ENCODE measurements at regions not wholly inside any gene's neighbourhood (a gene's known extent, or its start where the extent isn't known, plus 50 kb on each side); places are given as distances from the start of the nearest gene placed in this dataset.

DNA sequence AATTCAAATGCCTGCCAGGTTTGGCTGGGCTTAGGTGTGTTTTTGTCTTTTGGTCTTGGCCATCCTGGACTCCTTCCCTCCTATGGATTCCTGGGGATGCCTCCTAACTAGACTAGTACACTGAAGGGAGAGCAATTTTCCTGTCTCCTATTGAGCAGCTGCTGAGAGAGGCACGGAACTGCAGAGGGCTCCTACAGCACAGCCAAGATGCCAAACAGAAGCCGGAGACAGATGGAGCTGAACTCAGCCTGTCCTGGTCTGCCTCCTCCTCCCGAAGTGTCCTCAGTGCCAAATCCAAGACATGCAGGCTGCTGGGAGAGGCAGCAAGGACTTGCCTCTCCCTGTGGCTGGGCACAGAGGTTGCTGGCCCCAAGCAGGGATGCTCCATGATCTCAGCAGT is 256.6 kb upstream of the PROK2 start:
- TF ChIP-seq, protein P1, sequence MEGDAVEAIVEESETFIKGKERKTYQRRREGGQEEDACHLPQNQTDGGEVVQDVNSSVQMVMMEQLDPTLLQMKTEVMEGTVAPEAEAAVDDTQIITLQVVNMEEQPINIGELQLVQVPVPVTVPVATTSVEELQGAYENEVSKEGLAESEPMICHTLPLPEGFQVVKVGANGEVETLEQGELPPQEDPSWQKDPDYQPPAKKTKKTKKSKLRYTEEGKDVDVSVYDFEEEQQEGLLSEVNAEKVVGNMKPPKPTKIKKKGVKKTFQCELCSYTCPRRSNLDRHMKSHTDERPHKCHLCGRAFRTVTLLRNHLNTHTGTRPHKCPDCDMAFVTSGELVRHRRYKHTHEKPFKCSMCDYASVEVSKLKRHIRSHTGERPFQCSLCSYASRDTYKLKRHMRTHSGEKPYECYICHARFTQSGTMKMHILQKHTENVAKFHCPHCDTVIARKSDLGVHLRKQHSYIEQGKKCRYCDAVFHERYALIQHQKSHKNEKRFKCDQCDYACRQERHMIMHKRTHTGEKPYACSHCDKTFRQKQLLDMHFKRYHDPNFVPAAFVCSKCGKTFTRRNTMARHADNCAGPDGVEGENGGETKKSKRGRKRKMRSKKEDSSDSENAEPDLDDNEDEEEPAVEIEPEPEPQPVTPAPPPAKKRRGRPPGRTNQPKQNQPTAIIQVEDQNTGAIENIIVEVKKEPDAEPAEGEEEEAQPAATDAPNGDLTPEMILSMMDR (IDR thresholded peaks at IDR 0.05), result no peak
- TF ChIP-seq EZH2 (IDR thresholded peaks at IDR 0.05), result no peak
- no peak for TF ChIP-seq EZH2phosphoT487 (IDR thresholded peaks at IDR 0.05)
